ENCODE measurements at regions not wholly inside any gene's neighbourhood (a gene's known extent, or its start where the extent isn't known, plus 50 kb on each side); places are given as distances from the start of the nearest gene placed in this dataset.
"Not testable (repeated sequence)": the region's sequence is repeated elsewhere in the genome, so short reads cannot be mapped to it uniquely, and the experiment has no call there.

DNA sequence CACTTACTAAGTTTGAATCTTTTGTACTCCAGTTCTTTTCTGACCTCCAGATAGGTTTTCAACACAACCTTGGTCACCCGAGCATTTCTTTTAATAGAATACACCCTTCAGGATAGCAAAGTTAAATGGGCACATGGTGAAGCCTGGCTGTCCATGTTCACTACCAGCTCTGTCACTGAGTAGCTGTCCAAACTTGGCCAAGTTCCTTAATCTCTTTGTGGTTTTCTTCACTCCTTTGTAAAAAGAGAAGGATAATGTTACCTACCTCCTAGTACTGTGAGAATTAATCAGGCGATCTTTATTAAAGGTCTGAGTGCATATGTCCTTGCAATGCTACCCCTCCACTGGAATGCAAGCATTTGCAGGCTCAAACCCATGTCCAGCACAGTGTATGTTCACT, 128.1 kb upstream of the PTPRZ1 start:
- DNase-seq (ENCODE audit: low read depth, low spot score): no peak

DNA sequence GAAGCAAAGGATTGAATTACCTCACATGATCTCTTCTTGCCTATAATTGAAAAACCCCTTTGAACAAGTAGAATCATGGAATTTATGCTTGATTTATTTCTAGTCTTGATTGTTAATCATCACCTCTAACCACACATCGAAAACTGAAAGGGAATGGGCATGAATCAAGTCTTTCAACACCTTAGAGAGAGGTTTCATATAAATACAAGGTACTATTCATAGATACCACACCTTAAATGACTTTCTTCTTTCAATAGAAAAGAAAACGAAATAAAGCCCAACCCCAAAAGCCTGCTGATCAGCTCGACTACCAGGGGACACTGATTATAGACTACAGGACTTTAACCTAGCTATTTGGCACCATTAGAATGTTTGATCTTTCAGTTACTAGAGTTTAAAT, 128.6 kb upstream of the PTPRZ1 start:
- DNase-seq (ENCODE audit: low read depth, low spot score): no peak

DNA sequence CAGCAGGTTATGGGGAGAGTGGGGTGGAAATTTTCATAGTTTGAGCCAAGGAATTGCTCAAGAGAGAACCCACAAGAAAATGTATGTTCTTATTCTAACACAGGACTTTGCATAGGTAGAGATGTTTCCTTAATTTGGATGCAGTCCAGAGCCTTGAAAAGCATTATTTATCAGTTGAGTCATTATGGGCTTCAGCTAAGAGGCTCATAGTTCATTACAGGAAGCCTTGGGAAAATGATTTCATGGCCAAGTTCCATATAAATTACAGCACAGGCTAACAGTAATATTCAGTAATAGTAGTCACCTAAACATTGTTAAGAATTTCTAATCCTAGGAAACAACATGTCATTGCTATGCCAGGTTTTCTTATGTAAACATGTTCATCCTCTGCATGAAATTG, 131.1 kb upstream of the PTPRZ1 start:
- DNase-seq (ENCODE audit: low read depth, low spot score): no peak

DNA sequence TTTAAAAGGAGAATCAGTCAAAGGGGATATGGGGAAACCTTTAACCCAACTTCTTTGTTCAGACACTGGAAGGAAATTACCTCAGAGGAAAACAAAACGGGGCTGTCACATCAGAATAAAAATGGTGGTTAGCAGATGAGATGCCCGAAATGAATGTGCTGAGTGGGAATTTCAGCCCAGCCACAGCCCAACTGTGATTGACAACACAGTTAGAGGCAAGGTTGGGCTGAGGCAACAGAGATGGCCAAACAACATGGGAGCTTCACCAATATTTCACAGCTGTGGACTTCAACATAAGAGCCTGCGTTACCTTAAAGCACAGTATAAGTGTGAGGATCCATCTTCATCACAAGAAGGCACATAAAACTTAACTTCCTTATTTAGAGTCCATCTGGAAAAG, 133.5 kb upstream of the PTPRZ1 start:
- peak; percentile 27 for DNase-seq (ENCODE audit: low read depth, low spot score)

DNA sequence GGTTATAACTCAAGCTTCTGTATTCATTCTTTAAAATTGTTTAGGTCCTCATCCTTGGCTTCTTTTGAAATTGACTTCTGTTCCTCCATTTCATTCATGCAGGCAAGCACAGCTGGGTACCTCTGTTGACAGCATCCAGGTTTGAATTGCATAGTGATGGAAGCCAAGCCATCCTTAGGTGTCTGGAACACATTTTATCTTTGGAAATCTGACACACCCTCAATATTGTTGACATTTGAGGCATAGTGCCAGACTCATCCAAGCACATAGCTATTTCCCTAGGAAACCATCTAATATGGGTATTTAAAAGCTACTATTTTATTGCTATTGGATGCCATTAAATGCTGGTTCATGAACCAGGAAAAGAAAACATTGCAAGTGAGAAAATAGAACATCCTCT, 142.1 kb upstream of the PTPRZ1 start:
- no peak for DNase-seq (ENCODE audit: low read depth, low spot score)

DNA sequence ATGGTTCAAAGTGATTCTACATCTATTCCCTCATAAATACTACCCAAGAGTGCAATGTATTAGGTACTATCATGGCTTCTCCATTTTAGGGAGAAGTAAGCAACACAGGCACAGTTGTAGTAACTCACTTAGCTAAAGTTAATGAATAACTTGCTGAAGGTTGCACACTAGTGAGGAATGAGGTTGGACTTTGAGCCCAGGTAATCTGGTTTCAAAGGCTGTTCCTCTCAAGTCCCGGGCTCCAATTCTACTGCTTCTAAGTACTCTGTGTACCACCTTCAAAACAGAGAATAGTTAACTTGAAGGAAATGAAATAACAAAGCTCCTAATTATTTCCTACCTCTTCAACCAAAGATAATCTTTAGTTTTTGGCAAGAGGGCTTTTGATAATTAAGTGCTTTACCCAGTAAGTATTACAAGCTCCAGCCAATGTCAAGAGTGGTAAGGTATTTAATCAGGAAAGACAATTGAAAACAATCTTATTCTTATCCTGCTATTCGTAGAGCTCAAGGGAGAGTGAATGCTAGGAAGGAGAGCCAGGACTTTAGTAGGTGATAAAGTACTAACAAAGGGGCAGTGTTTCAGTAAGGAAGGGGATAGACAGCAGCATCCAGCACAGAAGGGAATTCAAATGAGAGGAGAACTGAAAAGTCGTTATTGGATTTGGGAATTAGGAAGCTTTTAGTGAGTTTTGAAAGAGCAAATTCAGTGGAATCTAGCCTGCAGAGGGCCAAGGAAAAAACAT, 158.2 kb upstream of the PTPRZ1 start:
- no peak for DNase-seq (ENCODE audit: low read depth, low spot score)

DNA sequence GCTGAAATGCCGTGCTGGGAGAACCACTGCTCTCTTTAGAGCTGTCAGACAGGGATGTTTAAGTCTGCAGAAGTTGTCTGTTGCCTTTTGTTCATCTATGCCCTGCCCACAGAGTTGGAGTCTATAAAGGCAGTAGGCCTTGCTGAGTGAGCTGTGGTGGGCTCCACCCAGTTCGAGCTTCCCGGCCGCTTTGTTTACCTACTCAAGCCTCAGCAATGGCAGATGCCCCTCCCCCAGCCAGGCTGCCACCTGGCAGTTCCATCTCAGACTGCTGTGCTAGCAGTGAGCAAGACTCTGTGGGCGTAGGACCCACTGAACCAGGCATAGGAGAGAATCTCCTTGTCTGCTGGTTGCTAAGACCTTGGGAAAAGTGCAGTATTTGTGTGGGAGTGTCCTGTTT, 160.0 kb upstream of the PTPRZ1 start:
- DNase-seq (ENCODE audit: low read depth, low spot score): peak; percentile 46

DNA sequence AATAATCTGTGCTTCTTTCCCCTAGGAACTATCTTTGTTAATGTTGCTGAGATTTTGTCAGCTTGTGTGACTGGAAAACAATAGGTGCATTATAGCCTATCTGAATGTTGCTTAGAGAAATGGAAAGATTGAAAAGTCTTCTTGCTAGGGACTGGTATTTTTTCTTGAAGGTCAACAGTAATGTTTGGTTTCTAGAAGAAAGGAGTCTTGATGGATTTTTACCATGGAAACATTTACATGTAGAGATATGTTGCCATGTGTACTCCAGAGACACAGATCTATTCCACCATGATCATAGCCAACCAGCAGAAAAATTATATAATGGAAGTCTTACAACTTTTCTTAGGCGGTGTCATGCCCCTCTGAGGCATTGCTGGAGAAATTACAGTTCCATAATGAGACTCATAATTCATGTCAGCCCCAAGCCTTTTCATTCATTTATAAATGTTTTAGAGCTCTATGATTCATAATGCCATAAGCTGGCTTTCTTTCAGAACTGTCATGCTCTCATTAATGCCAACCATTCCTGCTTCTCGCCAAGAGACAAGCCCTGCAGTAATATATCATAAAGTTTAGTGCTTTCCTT, 175.1 kb upstream of the PTPRZ1 start:
- no peak for DNase-seq (ENCODE audit: low read depth, low spot score)

DNA sequence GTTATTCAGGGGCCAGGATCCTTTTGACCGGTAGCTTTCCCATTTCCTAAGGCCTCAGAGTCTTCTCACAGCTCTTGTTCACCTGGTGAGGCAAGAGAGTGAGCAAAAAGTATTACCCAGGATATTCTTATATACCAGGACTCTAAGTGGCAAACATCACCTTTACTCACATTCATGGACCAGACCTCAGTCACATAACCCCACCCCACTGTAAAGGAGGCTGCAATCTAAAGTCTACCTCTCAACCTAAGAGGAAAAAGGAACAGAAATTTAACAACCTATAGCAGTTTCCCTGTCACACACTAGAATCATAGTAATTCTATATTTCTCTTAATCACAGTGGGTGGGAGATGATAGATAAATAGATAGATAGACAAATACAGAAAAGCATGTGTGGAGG, 176.0 kb upstream of the PTPRZ1 start:
- no peak for DNase-seq (ENCODE audit: low read depth, low spot score)

DNA sequence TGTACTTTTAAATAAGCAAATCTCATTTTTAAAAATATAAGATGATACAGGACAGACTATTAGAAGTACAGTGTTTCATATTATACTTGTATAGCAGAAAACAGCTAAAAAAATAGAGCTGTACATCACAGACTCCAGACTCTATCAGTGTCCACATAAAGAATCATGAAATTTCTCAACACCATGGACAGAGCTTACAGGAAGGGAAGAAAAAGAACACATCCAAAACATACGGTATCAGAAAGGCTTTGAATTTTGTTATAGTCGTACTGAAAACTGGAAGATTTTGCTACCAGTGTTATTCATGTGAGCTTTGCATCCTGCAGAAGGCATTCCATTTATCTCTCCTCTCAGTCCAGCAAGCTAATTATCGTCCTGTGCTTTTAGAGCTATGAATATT, 183.2 kb upstream of the PTPRZ1 start:
- no peak for DNase-seq (ENCODE audit: low read depth, low spot score)

DNA sequence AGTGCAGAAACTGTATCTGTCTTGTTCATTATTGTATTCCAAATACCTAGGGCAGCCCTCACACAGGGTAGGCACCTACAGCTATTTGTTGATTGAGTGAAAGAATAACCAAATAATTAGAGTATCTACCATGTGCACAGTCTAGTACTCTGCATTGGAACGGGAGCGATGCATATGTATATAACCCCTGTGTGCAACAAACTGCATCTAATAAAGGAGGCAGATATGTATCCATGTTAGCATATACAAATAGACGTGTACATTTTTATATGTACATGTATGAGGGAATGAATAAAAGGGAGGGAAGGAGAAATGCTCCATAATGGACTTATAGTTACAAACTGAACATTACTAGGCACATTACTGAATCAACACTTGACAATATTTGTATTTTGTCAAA, 191.3 kb upstream of the PTPRZ1 start:
- no peak for DNase-seq (ENCODE audit: low read depth, low spot score)

DNA sequence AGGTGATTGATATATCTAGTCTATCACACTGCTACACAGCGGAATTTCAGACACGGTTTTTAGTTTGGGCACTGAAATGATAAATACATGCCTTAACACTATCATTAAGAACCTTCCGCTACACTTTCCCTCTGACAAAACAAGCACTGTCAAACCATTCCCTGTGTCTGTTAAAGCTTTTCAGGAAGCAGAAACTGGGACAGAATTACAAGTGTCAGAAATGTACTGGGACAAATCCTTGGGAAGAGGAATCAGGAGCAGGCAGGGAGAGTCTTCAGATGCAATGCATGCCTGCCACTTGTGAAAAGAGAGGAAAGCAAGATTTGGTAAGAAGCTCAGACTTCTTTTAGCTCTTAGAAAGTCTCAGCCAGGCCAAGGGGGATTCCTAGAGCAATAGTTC, 196.8 kb upstream of the PTPRZ1 start:
- no peak for DNase-seq (ENCODE audit: low read depth, low spot score)

DNA sequence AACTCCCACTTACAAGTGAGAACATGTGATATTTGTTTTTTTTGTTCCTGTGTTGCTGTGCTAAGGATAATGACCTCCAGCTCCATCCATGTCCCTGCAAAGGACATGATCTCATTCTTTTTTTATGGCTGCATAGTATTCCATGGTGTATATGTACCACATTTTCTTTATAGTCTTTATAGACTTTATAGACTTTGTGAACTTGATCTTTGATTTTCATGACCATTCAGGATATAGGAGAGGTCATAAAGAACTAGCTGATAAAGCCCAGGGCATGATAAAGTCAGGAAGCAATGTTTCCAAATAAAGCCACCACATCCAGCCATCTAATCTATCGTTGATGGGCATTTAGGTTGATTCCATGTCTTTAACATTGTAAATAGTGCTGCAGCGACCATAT, 198.5 kb upstream of the PTPRZ1 start:
- not testable (repeated sequence) for DNase-seq (ENCODE audit: low read depth, low spot score)

DNA sequence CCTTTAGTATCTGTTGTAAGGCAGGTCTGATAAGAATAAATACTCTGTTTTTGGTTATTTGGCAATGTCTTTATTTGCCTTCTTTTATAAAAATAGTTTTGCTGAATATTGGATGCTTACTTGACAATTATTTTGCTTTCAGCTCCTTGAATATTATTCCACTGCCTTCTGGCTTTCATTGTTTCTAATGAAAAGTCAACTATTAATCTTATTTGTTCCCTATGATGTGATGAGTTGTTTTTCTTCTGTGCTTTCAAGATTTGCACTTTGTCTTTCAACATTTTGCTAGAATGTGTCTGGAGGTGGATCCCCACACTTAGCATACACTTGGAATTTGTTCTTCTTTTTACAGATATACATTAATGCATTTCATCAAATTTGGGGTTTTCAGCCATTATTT, 203.8 kb upstream of the PTPRZ1 start:
- no peak for DNase-seq (ENCODE audit: low read depth, low spot score)

DNA sequence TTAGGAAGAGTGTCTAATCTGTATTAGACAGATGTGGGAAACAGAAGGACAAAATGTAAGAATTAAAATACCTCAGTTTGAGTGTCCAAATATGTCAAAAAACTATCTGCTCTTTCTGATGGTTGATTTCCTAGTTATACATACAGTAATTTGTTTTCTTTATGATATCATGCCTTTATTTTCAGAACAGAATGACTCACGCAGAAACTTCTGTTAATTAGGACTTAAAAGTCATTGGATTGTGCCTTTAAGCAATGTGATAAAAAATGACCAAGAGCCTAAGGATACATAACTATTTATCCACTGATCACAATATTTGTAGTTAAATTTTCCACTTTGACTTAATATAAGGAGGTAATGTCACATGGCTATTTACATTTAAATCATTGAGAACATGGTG, 206.7 kb upstream of the PTPRZ1 start:
- no peak for DNase-seq (ENCODE audit: low read depth, low spot score)

DNA sequence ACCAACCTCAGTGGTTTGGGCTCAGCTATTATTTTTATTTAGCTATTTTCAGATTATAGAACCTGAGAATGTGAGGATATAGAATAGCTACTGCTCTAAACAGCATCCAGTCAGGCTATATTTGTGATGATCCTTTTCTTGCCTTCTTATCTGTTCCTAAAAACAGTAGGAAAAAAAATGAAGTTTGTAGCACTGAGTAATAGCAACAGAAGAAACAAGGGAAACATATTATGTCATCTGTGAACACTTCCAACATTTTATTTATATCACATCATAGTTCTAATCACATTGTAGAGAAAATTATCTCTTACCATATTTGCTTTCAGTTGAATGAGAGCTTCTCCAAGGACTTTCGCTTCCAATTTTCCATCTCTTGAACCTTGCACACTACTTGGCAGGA, 229.6 kb upstream of the PTPRZ1 start:
- DNase-seq (ENCODE audit: low read depth, low spot score): no peak

DNA sequence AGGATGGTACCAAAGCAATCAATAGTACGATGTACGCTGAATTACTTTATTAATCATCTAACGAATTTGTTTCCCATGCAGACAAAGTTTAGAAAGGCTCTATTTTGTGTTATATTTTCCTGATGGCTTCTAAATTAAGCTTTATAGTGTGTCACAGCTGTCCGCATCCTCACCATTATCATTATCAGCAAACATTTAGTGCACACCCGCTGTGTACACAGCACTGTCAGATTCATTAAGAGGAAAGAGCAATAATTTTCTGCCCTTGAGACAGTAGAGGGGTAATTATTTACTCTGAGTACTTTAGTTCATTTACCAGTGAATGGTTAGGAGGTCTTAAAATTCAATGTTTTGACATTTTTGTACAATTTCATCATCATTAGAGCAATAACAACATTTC, 233.3 kb upstream of the PTPRZ1 start:
- no peak for DNase-seq (ENCODE audit: low read depth, low spot score)

DNA sequence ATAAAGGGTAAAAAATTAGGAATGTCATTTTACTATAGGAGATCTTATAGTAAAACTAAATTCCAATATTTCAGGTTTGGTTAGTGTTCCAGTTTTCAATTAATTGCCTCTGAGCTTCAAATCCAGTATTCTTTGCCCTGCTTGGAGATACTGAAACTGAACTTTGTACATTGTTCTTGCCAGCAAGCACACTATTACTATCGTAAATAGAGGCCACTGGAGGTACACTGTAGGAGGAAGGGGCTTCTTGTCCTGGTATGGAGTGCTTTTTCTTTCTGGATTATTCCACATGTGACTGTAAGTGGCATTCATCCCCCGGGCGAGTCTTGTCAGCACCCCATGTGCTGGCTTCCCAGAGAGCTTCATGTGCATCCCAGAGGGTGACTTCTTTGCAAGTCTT, 234.7 kb upstream of the PTPRZ1 start:
- no peak for DNase-seq (ENCODE audit: low read depth, low spot score)

DNA sequence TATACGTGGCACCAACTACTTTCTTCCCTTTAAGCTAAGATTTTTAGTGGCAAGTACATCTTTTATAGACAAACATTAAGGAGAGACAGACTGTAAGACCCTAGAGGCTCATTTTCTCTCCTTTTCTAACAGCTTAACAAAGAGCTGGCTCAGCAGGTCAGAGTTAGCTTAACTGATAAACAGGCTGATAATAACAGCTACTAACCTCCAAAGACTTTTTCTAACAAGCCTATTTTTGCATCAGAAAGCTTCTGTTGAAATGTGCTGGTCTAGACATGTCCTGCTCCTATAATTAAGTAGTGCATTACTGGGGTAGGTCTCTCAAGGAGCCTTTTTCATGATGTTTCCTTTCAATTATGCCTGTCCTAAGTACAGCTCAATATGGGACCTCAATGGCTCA, 238.2 kb upstream of the FAM3C start:
- DNase-seq (ENCODE audit: low read depth, low spot score): no peak

DNA sequence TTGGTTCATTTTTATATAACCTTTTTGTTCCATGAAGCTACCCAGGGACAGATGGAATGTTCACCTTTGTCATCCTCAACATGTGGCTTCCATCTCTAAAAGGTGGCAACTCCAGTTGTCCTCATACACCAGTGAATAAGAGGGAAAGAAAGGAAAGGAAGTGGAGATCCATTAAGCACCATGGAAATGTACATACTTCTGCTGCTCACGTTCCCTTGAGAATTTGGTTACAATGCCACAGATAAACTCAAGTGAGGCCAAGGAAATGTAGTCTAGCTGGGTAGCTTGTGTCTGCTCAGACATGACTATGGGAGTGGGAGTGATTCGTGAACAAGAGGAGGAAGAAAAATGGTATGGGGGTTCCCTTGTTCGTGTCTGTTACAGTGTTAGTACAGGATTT, 237.1 kb upstream of the FAM3C start:
- no peak for DNase-seq (ENCODE audit: low read depth, low spot score)

DNA sequence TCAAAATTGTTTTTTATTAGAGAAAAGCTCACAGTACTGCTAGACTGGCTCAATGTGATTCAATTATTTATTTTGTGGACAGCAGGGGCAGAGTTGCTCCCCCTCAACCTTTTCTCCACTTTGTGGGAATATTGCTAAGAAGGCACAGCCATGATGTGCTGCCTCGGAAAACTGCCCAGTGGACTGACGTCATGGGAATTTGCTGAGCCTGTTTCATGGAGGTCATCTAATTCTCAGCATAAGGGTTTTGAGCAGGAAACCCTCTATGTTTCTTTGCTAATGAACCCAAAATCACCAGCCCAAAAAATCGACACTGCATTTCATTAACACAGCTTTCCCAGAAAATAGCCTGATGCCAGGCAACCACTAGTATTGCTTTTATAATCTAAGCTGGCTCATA, 228.8 kb upstream of the FAM3C start:
- no peak for DNase-seq (ENCODE audit: low read depth, low spot score)

DNA sequence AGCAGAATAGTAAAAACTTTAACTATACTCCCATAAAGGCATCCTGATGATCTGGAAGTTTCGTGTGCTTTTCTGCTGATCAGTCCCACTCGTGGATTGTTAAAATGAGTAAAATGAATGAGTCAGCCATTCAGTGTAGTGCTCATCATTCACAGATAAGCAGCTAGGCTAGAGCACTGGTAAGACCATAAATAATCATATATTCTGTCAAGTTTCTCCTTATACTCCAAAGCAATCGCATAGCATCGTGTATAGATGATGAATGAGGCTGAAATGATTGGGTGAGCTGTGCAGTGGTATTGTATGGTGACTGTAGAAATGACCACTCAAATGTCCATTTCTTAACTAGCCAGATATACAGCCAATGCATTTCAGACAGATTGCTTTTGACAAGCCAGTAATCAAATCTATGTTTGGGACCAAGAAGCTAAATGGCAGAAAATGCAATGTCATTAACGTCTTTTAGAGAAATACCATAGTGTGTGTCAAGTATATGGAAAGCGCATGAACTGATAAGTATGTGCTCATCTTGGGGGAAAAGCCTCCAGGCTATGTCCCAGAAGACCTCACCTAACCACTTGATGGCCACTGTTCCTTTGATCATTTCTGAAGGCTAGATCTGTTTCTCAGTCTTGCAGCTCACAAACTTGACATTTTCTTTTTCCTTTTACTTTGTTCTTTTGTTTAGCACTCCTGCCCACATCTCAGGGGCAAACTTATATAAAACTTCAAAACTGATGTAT, 227.2 kb upstream of the FAM3C start:
- DNase-seq (ENCODE audit: low read depth, low spot score): no peak

DNA sequence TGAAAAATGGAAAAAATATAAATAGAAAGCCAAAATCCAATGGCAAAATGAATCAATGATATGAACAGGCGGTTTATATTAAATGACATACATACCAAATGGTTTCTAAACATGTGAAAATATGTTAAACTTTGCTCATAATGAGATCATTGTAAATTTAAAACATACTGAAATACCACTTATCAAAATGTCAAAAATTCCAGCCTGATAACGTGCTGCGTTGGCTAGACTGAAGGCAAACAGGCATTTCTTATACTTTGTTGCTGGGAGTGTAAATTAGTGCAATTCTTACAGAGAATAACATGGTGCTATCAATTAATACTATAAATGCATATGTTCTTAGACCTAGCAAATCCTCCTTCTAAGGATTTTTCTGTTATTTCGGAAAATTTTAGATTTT, 225.8 kb upstream of the FAM3C start:
- DNase-seq (ENCODE audit: low read depth, low spot score): no peak

Measured in ELF-1 (cell line).